ENCODE measurements at regions not wholly inside any gene's neighbourhood (a gene's known extent, or its start where the extent isn't known, plus 50 kb on each side); places are given as distances from the start of the nearest gene placed in this dataset.

DNA sequence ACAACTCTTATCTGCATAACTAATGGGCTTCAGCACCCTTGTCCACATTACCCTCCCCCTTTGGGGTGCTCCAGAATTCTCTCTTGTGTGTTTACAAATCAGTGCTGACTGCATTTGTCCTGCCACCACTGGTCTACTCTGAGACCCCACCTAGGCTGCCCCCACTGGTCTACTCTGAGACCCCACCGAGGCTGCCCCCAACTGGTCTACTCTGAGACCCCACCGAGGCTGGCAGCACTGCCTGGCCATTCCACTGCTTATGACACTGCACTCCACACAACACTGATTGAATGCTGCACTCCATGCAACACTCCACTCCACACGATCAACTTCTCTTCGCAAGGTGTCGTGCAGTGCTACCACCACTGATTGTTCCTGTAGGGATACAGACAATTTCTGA is 1459.2 kb upstream of the SLC10A2 start:
- WGBS, 2 experiments (ENCODE audit: extremely low coverage in 2 of 2, insufficient read length in 1 of 2), result 79% methylated on average over 4 of the region's 5 CpGs; no CpG with 5 or more reads in 1 of the 2 experiments
- H3K56ac ChIP-seq (ENCODE audit: extremely low read depth, insufficient read depth, low read length), result no peak overlapping the region

More for the DNA sequence above, 1459.2 kb upstream of the SLC10A2 start:
- no peak for DNase-seq
- in situ Hi-C loops (cut with MboI; ENCODE audit: low sequenced_read_pairs) (no loop called here), intact Hi-C loops (cut with micrococcal nuclease) (no loop called here), dilution Hi-C loops (cut with HindIII; ENCODE audit: low sequenced_read_pairs, unreplicated experiment) (no loop called here)
- Histone ChIP-seq H3K4me3 (ENCODE audit: insufficient read depth, low read depth, low read length) (no peak overlapping the region), H4K5ac (ENCODE audit: low read depth, low read length) (no peak overlapping the region), H2BK15ac (ENCODE audit: low read depth, low read length) (no peak overlapping the region), H2AK9ac (replicated peaks; ENCODE audit: low read depth, low read length, poor library complexity) (no peak overlapping the region), H3K79me1 (ENCODE audit: low read depth in 1 of 2, low read length in 2 of 2) (no peaks in the 10 kb centered on the region), H2BK5ac (ENCODE audit: low read depth, low read length, poor library complexity, severe bottlenecking) (no peak overlapping the region), H3K9me3 (ENCODE audit: control insufficient read depth, insufficient read depth, low read length) (peaks cover 10% of the 10 kb centered on the region), H4K8ac (ENCODE audit: low read depth in 2 of 2, low read length in 2 of 2) (no peak overlapping the region), H3K27me3 (ENCODE audit: control insufficient read depth, insufficient read depth, low read length) (no peaks in the 10 kb centered on the region), H3K4me1 (ENCODE audit: control insufficient read depth, insufficient read depth, low read length) (no peaks in the 10 kb centered on the region), H3K18ac (ENCODE audit: low read depth, low read length) (no peak overlapping the region), H3K4me2 (ENCODE audit: low read depth, low read length) (no peak overlapping the region), H2BK120ac (ENCODE audit: low read depth, low read length) (no peak overlapping the region), H3K23ac (ENCODE audit: low read depth, low read length) (no peak overlapping the region), H3K9ac (ENCODE audit: low read depth, low read length) (no peak overlapping the region), H2AFZ (replicated peaks; ENCODE audit: low read length, poor library complexity) (no peak overlapping the region), H2BK20ac (ENCODE audit: low read depth, low read length) (no peak overlapping the region), H3K4ac (ENCODE audit: low read depth, low read length) (no peak overlapping the region), H3K27ac (ENCODE audit: insufficient read depth, low read length) (no peak overlapping the region), H3K9me1 (ENCODE audit: insufficient read depth, low read length) (no peaks in the 10 kb centered on the region), H3K14ac (replicated peaks; ENCODE audit: low read depth, low read length) (no peak overlapping the region), H2AK5ac (ENCODE audit: low read depth, low read length) (no peak overlapping the region), H4K20me1 (ENCODE audit: insufficient read depth, low read length) (no peaks in the 10 kb centered on the region), H4K91ac (ENCODE audit: insufficient read depth, low read depth, low read length) (no peak overlapping the region), H3K36me3 (ENCODE audit: control insufficient read depth, insufficient read depth, low read length) (no peaks in the 10 kb centered on the region)
- CTCF ChIA-PET, result no interaction called here
- POLR2A ChIA-PET (ENCODE audit: unreplicated experiment), result no interaction called here
- no peak for TF ChIP-seq CHD1 (IDR thresholded peaks at IDR 0.05; ENCODE audit: low read depth, low read length)
- no peak for TF ChIP-seq BHLHE40 (IDR thresholded peaks at IDR 0.05; ENCODE audit: low read depth, low read length)
- no TSS peak for BruUV-seq (replicated peaks)
- no peak for ATAC-seq (ENCODE audit: low read depth)

Data from IMR-90 (cell line).